ENCODE measurements at regions not wholly inside any gene's neighbourhood (a gene's known extent, or its start where the extent isn't known, plus 50 kb on each side); places are given as distances from the start of the nearest gene placed in this dataset.

- TF ChIP-seq POLR2A (IDR thresholded peaks at IDR 0.05) (no peak), CTCF (IDR thresholded peaks at IDR 0.05 in 8 of 11, conservative IDR thresholded peaks at IDR 0.05 in 3 of 11) (no peak), POLR2AphosphoS5 (IDR thresholded peaks at IDR 0.05) (no peak)
- H3K27ac ChIP-seq, result no peak overlapping the region
- no peak for DNase-seq
- H3K4me1 ChIP-seq, result no peaks in the 10 kb centered on the region
- H3K4me3 ChIP-seq, result no peak overlapping the region
- intact Hi-C loops (cut with DNase I; ENCODE audit: low total_unique reads), result no loop called here
- H3K9me3 ChIP-seq, result no peaks in the 10 kb centered on the region
- no peaks in the 10 kb centered on the region for H3K27me3 ChIP-seq (replicated peaks in 1 of 7)
- 65 to 71% (median 67%) methylated on average over 16 to 19 of the region's 19 CpGs for WGBS, 5 donors
- no peaks in the 10 kb centered on the region for H3K36me3 ChIP-seq
These were observed 315.6 kb upstream of the ATP10A start for GRCh38 chr15:26178640-26179220.

- 68 to 82% (median 75%) methylated on average over 4 of the region's 4 CpGs for WGBS, 5 donors
- no peaks in the 10 kb centered on the region for H3K27me3 ChIP-seq (replicated peaks in 1 of 7)
- intact Hi-C loops (cut with DNase I; ENCODE audit: low total_unique reads), result no loop called here
- no peaks in the 10 kb centered on the region for H3K36me3 ChIP-seq
- no peaks in the 10 kb centered on the region for H3K9me3 ChIP-seq
- H3K27ac ChIP-seq, result no peak overlapping the region
- H3K4me1 ChIP-seq, result no peaks in the 10 kb centered on the region
- TF ChIP-seq POLR2AphosphoS5 (IDR thresholded peaks at IDR 0.05), result no peak
- no peak for TF ChIP-seq CTCF (IDR thresholded peaks at IDR 0.05 in 8 of 11, conservative IDR thresholded peaks at IDR 0.05 in 3 of 11)
- no peak for TF ChIP-seq POLR2A (IDR thresholded peaks at IDR 0.05)
- no peak for DNase-seq
- no peak overlapping the region for H3K4me3 ChIP-seq
These were observed 314.7 kb upstream of the ATP10A start for GRCh38 chr15:26177816-26178215.

- no peak for TF ChIP-seq POLR2A (IDR thresholded peaks at IDR 0.05)
- no peak for TF ChIP-seq POLR2AphosphoS5 (IDR thresholded peaks at IDR 0.05)
- TF ChIP-seq CTCF (IDR thresholded peaks at IDR 0.05 in 8 of 11, conservative IDR thresholded peaks at IDR 0.05 in 3 of 11), result no peak
- no peaks in the 10 kb centered on the region for H3K9me3 ChIP-seq
- H3K27me3 ChIP-seq (replicated peaks in 1 of 7), result no peaks in the 10 kb centered on the region
- no peaks in the 10 kb centered on the region for H3K4me1 ChIP-seq
- WGBS, 5 donors, result 63 to 81% (median 77%) methylated on average over 10 of the region's 10 CpGs
- H3K27ac ChIP-seq, result no peak overlapping the region
- no peak overlapping the region for H3K4me3 ChIP-seq
- no peak for DNase-seq
- no peaks in the 10 kb centered on the region for H3K36me3 ChIP-seq
- intact Hi-C loops (cut with DNase I; ENCODE audit: low total_unique reads), result no loop called here
These were observed 313.7 kb upstream of the ATP10A start for GRCh38 chr15:26176831-26177230.

- Histone ChIP-seq H3K4me3 (no peak overlapping the region), H3K27me3 (replicated peaks in 1 of 7) (no peaks in the 10 kb centered on the region), H3K27ac (no peak overlapping the region), H3K9me3 (peaks cover 0 to 7% (median 0%) of the 10 kb centered on the region in 8 donors), H3K4me1 (no peaks in the 10 kb centered on the region), H3K36me3 (no peaks in the 10 kb centered on the region)
- intact Hi-C loops (cut with DNase I; ENCODE audit: low total_unique reads), result no loop called here
- TF ChIP-seq POLR2AphosphoS5 (IDR thresholded peaks at IDR 0.05), result no peak
- no peak for TF ChIP-seq POLR2A (IDR thresholded peaks at IDR 0.05)
- no peak for TF ChIP-seq CTCF (IDR thresholded peaks at IDR 0.05 in 8 of 11, conservative IDR thresholded peaks at IDR 0.05 in 3 of 11)
- DNase-seq, result no peak
- 61 to 76% (median 72%) methylated on average over 3 of the region's 3 CpGs for WGBS, 5 donors
These were observed 308.1 kb upstream of the ATP10A start for GRCh38 chr15:26171266-26171665.
